ENCODE measurements at regions not wholly inside any gene's neighbourhood (a gene's known extent, or its start where the extent isn't known, plus 50 kb on each side); places are given as distances from the start of the nearest gene placed in this dataset.

DNA sequence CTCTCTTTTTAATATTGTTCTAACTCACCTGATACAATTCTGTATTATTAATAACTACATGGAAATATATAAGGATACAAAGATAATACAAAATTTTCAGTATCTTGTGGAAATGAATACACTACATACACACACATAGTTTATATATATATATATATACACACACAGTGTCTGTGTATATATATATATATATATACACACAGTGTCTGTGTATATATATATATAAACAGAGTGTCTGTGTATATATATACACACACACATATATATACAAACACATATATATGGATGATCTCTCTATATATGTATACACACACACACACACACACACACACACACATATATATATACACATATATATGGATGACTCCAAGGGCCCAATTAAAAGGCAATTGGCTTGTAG is 749.1 kb downstream of the DACH1 start:
- TF ChIP-seq RAD21 (conservative IDR thresholded peaks at IDR 0.05) (no peak), CTCF (IDR thresholded peaks at IDR 0.05; ENCODE audit: poor library complexity, severe bottlenecking) (no peak), EZH2 (IDR thresholded peaks at IDR 0.05; ENCODE audit: borderline replicate concordance, insufficient read depth, low read length, poor library complexity, severe bottlenecking) (no peak), EP300 (conservative IDR thresholded peaks at IDR 0.05; ENCODE audit: poor library complexity, severe bottlenecking) (no peak), POLR2AphosphoS5 (IDR thresholded peaks at IDR 0.05) (no peak), TAF1 (IDR thresholded peaks at IDR 0.05; ENCODE audit: low read depth) (no peak), MXI1 (conservative IDR thresholded peaks at IDR 0.05; ENCODE audit: poor library complexity, severe bottlenecking) (no peak)
- TF ChIP-seq, protein P1, sequence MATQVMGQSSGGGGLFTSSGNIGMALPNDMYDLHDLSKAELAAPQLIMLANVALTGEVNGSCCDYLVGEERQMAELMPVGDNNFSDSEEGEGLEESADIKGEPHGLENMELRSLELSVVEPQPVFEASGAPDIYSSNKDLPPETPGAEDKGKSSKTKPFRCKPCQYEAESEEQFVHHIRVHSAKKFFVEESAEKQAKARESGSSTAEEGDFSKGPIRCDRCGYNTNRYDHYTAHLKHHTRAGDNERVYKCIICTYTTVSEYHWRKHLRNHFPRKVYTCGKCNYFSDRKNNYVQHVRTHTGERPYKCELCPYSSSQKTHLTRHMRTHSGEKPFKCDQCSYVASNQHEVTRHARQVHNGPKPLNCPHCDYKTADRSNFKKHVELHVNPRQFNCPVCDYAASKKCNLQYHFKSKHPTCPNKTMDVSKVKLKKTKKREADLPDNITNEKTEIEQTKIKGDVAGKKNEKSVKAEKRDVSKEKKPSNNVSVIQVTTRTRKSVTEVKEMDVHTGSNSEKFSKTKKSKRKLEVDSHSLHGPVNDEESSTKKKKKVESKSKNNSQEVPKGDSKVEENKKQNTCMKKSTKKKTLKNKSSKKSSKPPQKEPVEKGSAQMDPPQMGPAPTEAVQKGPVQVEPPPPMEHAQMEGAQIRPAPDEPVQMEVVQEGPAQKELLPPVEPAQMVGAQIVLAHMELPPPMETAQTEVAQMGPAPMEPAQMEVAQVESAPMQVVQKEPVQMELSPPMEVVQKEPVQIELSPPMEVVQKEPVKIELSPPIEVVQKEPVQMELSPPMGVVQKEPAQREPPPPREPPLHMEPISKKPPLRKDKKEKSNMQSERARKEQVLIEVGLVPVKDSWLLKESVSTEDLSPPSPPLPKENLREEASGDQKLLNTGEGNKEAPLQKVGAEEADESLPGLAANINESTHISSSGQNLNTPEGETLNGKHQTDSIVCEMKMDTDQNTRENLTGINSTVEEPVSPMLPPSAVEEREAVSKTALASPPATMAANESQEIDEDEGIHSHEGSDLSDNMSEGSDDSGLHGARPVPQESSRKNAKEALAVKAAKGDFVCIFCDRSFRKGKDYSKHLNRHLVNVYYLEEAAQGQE (IDR thresholded peaks at IDR 0.05; ENCODE audit: borderline replicate concordance), result no peak

All from neural cell (in vitro differentiated cells).